IMR-90 (cell line): ENCODE measurements at regions not wholly inside any gene's neighbourhood (a gene's known extent, or its start where the extent isn't known, plus 50 kb on each side); places are given as distances from the start of the nearest gene placed in this dataset.

Experiments
- ATAC-seq: fragments of 200-7000 bp; cut with Tn5 transposase; 2 replicates; pipeline ENCODE4 v1.9.1; 2020; ENCODE audit warnings: low read depth, mild to moderate bottlenecking, moderate library complexity
- BruUV-seq: library from RNA; stranded (reverse); fragments of 400-500 nt; replicated peaks from 2 replicates; lab custom pipeline; 2021; lab: Mats Ljungman, UMichigan
- CTCF ChIA-PET: fragments of 300-600 bp; formaldehyde crosslinking; extraction: SDS; loops from one replicate; lab custom pipeline; 2021; ENCODE audit warnings: antibody characterized with exemption; lab: Yijun Ruan, JAX
- POLR2A ChIA-PET: fragments of 300-600 bp; sonication (Branson Sonifier 250); formaldehyde crosslinking; loops from one replicate; lab custom pipeline; 2022; ENCODE audit warnings: antibody characterized with exemption; ENCODE audit not compliant: unreplicated experiment; lab: Charles Lee
- DNase-seq: peaks from one replicate; pipeline ENCODE4 v3.0.0; 2013
- H2AFZ ChIP-seq: replicated peaks from 2 replicates; pipeline ENCODE3; 2013; ENCODE audit warnings: low read length, mild to moderate bottlenecking; ENCODE audit not compliant: poor library complexity
- H2AK5ac ChIP-seq: 2 replicates; pipeline ENCODE4 v1.6.1; 2013; ENCODE audit warnings: low read depth, low read length, inconsistent platforms
- H2AK9ac ChIP-seq: replicated peaks from 2 replicates; pipeline ENCODE3; 2013; ENCODE audit warnings: mild to moderate bottlenecking, low read depth, low read length, moderate library complexity; ENCODE audit not compliant: poor library complexity
- H2BK120ac ChIP-seq: 2 replicates; pipeline ENCODE4 v1.6.1; 2013; ENCODE audit warnings: low read depth, low read length, inconsistent platforms
- H2BK15ac ChIP-seq: 3 replicates; pipeline ENCODE4 v1.6.1; 2013; ENCODE audit warnings: low read depth, low read length, inconsistent platforms
- H2BK20ac ChIP-seq: 2 replicates; pipeline ENCODE4 v1.6.1; 2013; ENCODE audit warnings: low read depth, mild to moderate bottlenecking, inconsistent platforms, low read length, moderate library complexity
- H2BK5ac ChIP-seq: 2 replicates; pipeline ENCODE4 v1.6.1; 2013; ENCODE audit warnings: mild to moderate bottlenecking, low read depth, low read length, inconsistent platforms; ENCODE audit not compliant: poor library complexity, severe bottlenecking
- H3K14ac ChIP-seq: replicated peaks from 2 replicates; pipeline ENCODE4 v1.6.1; 2013; ENCODE audit warnings: low read depth, low read length, inconsistent platforms
- H3K18ac ChIP-seq: 2 replicates; pipeline ENCODE4 v1.6.1; 2013; ENCODE audit warnings: low read depth, low read length, control low read depth
- H3K23ac ChIP-seq: 2 replicates; pipeline ENCODE4 v1.6.1; 2013; ENCODE audit warnings: low read depth, low read length, inconsistent platforms
- H3K27ac ChIP-seq: 2 replicates; pipeline ENCODE4 v1.5.1; 2013; ENCODE audit warnings: mild to moderate bottlenecking, control low read depth, low read length; ENCODE audit not compliant: insufficient read depth
- H3K27me3 ChIP-seq: 2 replicates; pipeline ENCODE4 v1.6.1; 2013; ENCODE audit warnings: low read length; ENCODE audit not compliant: control insufficient read depth, insufficient read depth
- H3K36me3 ChIP-seq: 2 replicates; pipeline ENCODE4 v1.6.1; 2013; ENCODE audit warnings: low read length, mixed read lengths; ENCODE audit not compliant: control insufficient read depth, insufficient read depth
- H3K4ac ChIP-seq: 2 replicates; pipeline ENCODE4 v1.6.1; 2013; ENCODE audit warnings: low read depth, low read length, inconsistent platforms
- H3K4me1 ChIP-seq: 2 replicates; pipeline ENCODE4 v1.6.1; 2013; ENCODE audit warnings: low read length, mixed read lengths; ENCODE audit not compliant: control insufficient read depth, insufficient read depth
- H3K4me2 ChIP-seq: 2 replicates; pipeline ENCODE4 v1.6.1; 2013; ENCODE audit warnings: low read depth, mild to moderate bottlenecking, control low read depth, low read length, moderate library complexity
- H3K4me3 ChIP-seq: 2 replicates; pipeline ENCODE4 v1.5.1; 2013; ENCODE audit warnings: low read depth, mild to moderate bottlenecking, control low read depth, low read length, moderate library complexity; ENCODE audit not compliant: insufficient read depth
- H3K56ac ChIP-seq: 2 replicates; pipeline ENCODE4 v1.6.1; 2013; ENCODE audit warnings: low read length, inconsistent platforms; ENCODE audit not compliant: insufficient read depth; ENCODE audit errors: extremely low read depth
- H3K79me1 ChIP-seq, 2 experiments: 2 replicates each; pipeline ENCODE4 v1.6.1; 2013; ENCODE audit warnings: low read length in 2 of 2, inconsistent platforms in 1 of 2, low read depth in 1 of 2
- H3K9ac ChIP-seq: 2 replicates; pipeline ENCODE4 v1.6.1; 2013; ENCODE audit warnings: low read depth, low read length, control low read depth
- H3K9me1 ChIP-seq: 2 replicates; pipeline ENCODE4 v1.6.1; 2013; ENCODE audit warnings: low read length, inconsistent platforms; ENCODE audit not compliant: insufficient read depth
- H3K9me3 ChIP-seq: 2 replicates; pipeline ENCODE4 v1.6.1; 2013; ENCODE audit warnings: low read length; ENCODE audit not compliant: control insufficient read depth, insufficient read depth
- H4K20me1 ChIP-seq: 2 replicates; pipeline ENCODE4 v1.6.1; 2013; ENCODE audit warnings: low read length, inconsistent platforms; ENCODE audit not compliant: insufficient read depth
- H4K5ac ChIP-seq: 2 replicates; pipeline ENCODE4 v1.6.1; 2013; ENCODE audit warnings: mild to moderate bottlenecking, low read depth, low read length, control low read depth
- H4K8ac ChIP-seq, 2 experiments: 2 replicates each; pipeline ENCODE4 v1.6.1; 2013; ENCODE audit warnings: low read depth in 2 of 2, low read length in 2 of 2, control low read depth in 1 of 2, inconsistent platforms in 1 of 2
- H4K91ac ChIP-seq: 2 replicates; pipeline ENCODE4 v1.6.1; 2013; ENCODE audit warnings: low read depth, low read length, inconsistent platforms; ENCODE audit not compliant: insufficient read depth
- CTCF ChIP-seq: conservative IDR thresholded peaks from 2 replicates; pipeline ENCODE4 v1.5.1; 2012; ENCODE audit warnings: mild to moderate bottlenecking, low read depth, low read length, improper control_type of control experiment
- ELK1 ChIP-seq: fragments of 150-350 bp; IDR thresholded peaks from 2 replicates; pipeline ENCODE4 v1.6.1; 2016; ENCODE audit warnings: low read depth, mild to moderate bottlenecking, low read length, moderate library complexity, borderline replicate concordance
- RCOR1 ChIP-seq: IDR thresholded peaks from 2 replicates; pipeline ENCODE4 v1.6.1; 2012; ENCODE audit warnings: mild to moderate bottlenecking, low read length, improper control_type of control experiment; ENCODE audit not compliant: insufficient replicate concordance
- WGBS, 2 experiments: methylation state at CpG; one replicate each; pipeline versions ENCODE4 v1.1.5 to v1.1.7; 2013; ENCODE audit warnings: missing lambda C conversion rate in 2 of 2; ENCODE audit not compliant: insufficient read length in 1 of 2; ENCODE audit errors: extremely low coverage in 2 of 2; 5-methylcytosine and 5-hydroxymethylcytosine counted together
- dilution Hi-C: fragments of 300-500 bp; cut with HindIII; formaldehyde crosslinking; loops from one replicate; pipeline ENCODE4 v1.14.3; 2018; ENCODE audit warnings: low sequenced_read_pairs; ENCODE audit not compliant: unreplicated experiment
- in situ Hi-C: fragments of 300-500 bp; cut with MboI; formaldehyde crosslinking; loops from 3 replicates; pipeline ENCODE4 v1.14.3; 2019; ENCODE audit warnings: low sequenced_read_pairs, inconsistent platforms, mixed read lengths
- intact Hi-C: fragments of 100-400 bp; cut with micrococcal nuclease; formaldehyde crosslinking; loops from 2 replicates; pipeline ENCODE4 v1.10.0; 2022

GRCh38 chr6:87919001-87919400, 128.6 kb upstream of the SPACA1 start:
- dilution Hi-C loops: no loop called here
- H3K9me3 ChIP-seq: no peaks in the 10 kb centered on the region
- no peaks in the 10 kb centered on the region for H3K79me1 ChIP-seq
- H4K91ac ChIP-seq: no peak overlapping the region
- H3K9ac ChIP-seq: no peak overlapping the region
- H3K4me2 ChIP-seq: no peak overlapping the region
- H3K27ac ChIP-seq: no peak overlapping the region
- no peak overlapping the region for H3K56ac ChIP-seq
- H3K18ac ChIP-seq: no peak overlapping the region
- no peak overlapping the region for H2AK5ac ChIP-seq
- no peak overlapping the region for H2AFZ ChIP-seq
- no peak overlapping the region for H4K5ac ChIP-seq
- H3K27me3 ChIP-seq: peaks cover 13% of the 10 kb centered on the region
- H2BK20ac ChIP-seq: no peak overlapping the region
- H4K20me1 ChIP-seq: no peaks in the 10 kb centered on the region
- no CpG with 5 or more reads among the region's 1 CpG for WGBS, 2 experiments
- H2BK120ac ChIP-seq: no peak overlapping the region
- no peak overlapping the region for H3K23ac ChIP-seq
- no peaks in the 10 kb centered on the region for H3K36me3 ChIP-seq
- intact Hi-C loops: no loop called here
- H2BK5ac ChIP-seq: no peak overlapping the region
- no peak overlapping the region for H2BK15ac ChIP-seq
- BruUV-seq: no TSS peak
- H3K9me1 ChIP-seq: no peaks in the 10 kb centered on the region
- H3K4me1 ChIP-seq: no peaks in the 10 kb centered on the region
- ATAC-seq (no peak), DNase-seq (no peak)
- no peak overlapping the region for H4K8ac ChIP-seq
- no peak for TF ChIP-seq ELK1
- TF ChIP-seq CTCF: no peak
- TF ChIP-seq RCOR1: no peak
- H3K4me3 ChIP-seq: no peak overlapping the region
- POLR2A ChIA-PET: no interaction called here
- H3K4ac ChIP-seq: no peak overlapping the region
- CTCF ChIA-PET: no interaction called here
- in situ Hi-C loops: no loop called here
- no peak overlapping the region for H2AK9ac ChIP-seq
- H3K14ac ChIP-seq: no peak overlapping the region
